ENCODE measurements at regions not wholly inside any gene's neighbourhood (a gene's known extent, or its start where the extent isn't known, plus 50 kb on each side); places are given as distances from the start of the nearest gene placed in this dataset.

DNA sequence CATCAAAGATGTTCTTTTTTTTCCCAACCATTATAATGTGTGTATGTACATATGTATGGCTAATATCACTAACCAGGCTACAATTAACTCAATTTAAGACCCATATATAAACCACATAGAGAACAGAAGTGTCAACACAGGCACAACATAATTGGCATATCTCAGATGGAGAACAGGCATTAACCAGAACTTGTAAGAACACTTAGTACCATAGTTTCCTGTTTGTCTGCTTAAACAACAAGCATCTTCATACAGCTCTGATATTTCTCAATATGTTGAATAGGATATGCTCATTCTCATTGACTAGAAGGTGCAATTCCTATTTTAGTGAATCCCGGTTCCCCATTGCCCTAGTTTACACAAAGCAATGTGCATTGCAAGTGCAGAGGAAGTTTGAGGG is 116.9 kb upstream of the EDNRB start:
- TF ChIP-seq, protein P1, sequence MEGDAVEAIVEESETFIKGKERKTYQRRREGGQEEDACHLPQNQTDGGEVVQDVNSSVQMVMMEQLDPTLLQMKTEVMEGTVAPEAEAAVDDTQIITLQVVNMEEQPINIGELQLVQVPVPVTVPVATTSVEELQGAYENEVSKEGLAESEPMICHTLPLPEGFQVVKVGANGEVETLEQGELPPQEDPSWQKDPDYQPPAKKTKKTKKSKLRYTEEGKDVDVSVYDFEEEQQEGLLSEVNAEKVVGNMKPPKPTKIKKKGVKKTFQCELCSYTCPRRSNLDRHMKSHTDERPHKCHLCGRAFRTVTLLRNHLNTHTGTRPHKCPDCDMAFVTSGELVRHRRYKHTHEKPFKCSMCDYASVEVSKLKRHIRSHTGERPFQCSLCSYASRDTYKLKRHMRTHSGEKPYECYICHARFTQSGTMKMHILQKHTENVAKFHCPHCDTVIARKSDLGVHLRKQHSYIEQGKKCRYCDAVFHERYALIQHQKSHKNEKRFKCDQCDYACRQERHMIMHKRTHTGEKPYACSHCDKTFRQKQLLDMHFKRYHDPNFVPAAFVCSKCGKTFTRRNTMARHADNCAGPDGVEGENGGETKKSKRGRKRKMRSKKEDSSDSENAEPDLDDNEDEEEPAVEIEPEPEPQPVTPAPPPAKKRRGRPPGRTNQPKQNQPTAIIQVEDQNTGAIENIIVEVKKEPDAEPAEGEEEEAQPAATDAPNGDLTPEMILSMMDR (IDR thresholded peaks at IDR 0.05), result no peak
- TF ChIP-seq POLR2A (IDR thresholded peaks at IDR 0.05), result no peak
